WTC11 (cell line): ENCODE measurements at regions not wholly inside any gene's neighbourhood (a gene's known extent, or its start where the extent isn't known, plus 50 kb on each side); places are given as distances from the start of the nearest gene placed in this dataset.

Experiments used
- ATAC-seq: fragments of 200-7000 bp; cut with Tn5 transposase; 2 replicates; pipeline ENCODE4 v1.10.0; 2021; ENCODE audit warnings: mild to moderate bottlenecking, moderate library complexity
- CTCF ChIA-PET: fragments of 300-600 bp; sonication (Branson Sonifier 250); formaldehyde crosslinking; loops from one replicate; lab custom pipeline; 2021; ENCODE audit warnings: antibody characterized with exemption; lab: Charles Lee
- POLR2A ChIA-PET: fragments of 350-600 bp; sonication (Branson Sonifier 250); formaldehyde crosslinking; loops from one replicate; lab custom pipeline; 2021; ENCODE audit warnings: antibody characterized with exemption; lab: Charles Lee
- DNase-seq: peaks from one replicate; pipeline ENCODE4 v3.0.0; 2021; ENCODE audit warnings: low spot score
- H3K27ac Mint-ChIP-seq: 2 replicates; pipeline ENCODE4 v1.8.0; 2021; ENCODE audit warnings: mixed read lengths
- H3K27me3 Mint-ChIP-seq: 2 replicates; pipeline ENCODE4 v1.8.0; 2021; ENCODE audit warnings: low read depth, mild to moderate bottlenecking, moderate library complexity, mixed read lengths
- H3K36me3 Mint-ChIP-seq: 2 replicates; pipeline ENCODE4 v1.8.0; 2021; ENCODE audit warnings: mixed read lengths
- H3K4me1 Mint-ChIP-seq: 2 replicates; pipeline ENCODE4 v1.8.0; 2022; ENCODE audit warnings: mixed read lengths
- H3K4me3 Mint-ChIP-seq: 2 replicates; pipeline ENCODE4 v1.8.0; 2021; ENCODE audit warnings: mild to moderate bottlenecking, moderate library complexity, mixed read lengths
- H3K9me3 Mint-ChIP-seq: 2 replicates; pipeline ENCODE4 v1.8.0; 2021; ENCODE audit warnings: mixed read lengths
- ATF1 ChIP-seq: sonication (generic); formaldehyde crosslinking; IDR thresholded peaks from 2 replicates; pipeline ENCODE4 v1.8.1; 2023; ENCODE audit warnings: mild to moderate bottlenecking, moderate library complexity, missing genetic modification reagents
- CBFB ChIP-seq: sonication (generic); formaldehyde crosslinking; IDR thresholded peaks from 2 replicates; pipeline ENCODE4 v1.8.1; 2022; ENCODE audit warnings: mild to moderate bottlenecking, low read depth, missing genetic modification reagents
- FOXP1 ChIP-seq: sonication (generic); formaldehyde crosslinking; IDR thresholded peaks from 2 replicates; pipeline ENCODE4 v1.8.0; 2022; ENCODE audit warnings: missing genetic modification reagents, mild to moderate bottlenecking, moderate library complexity, borderline replicate concordance
- GRHL2 ChIP-seq: fragments of 250-450 bp; sonication (Bioruptor Pico); IDR thresholded peaks from 2 replicates; pipeline ENCODE4 v1.8.0; 2022; ENCODE audit warnings: mild to moderate bottlenecking, moderate library complexity; ENCODE audit not compliant: insufficient replicate concordance, severe bottlenecking
- MYBL2 ChIP-seq: sonication (generic); formaldehyde crosslinking; IDR thresholded peaks from 2 replicates; pipeline ENCODE4 v1.8.1; 2023; ENCODE audit warnings: mild to moderate bottlenecking, moderate library complexity, missing genetic modification reagents
- NFE2L1 ChIP-seq: sonication (generic); formaldehyde crosslinking; IDR thresholded peaks from 2 replicates; pipeline ENCODE4 v1.8.1; 2023; ENCODE audit warnings: missing genetic modification reagents
- RORB ChIP-seq: fragments of 250-450 bp; sonication (Bioruptor Pico); IDR thresholded peaks from 2 replicates; pipeline ENCODE4 v1.9.0; 2021; ENCODE audit warnings: mild to moderate bottlenecking
- SMAD4 ChIP-seq: sonication (generic); formaldehyde crosslinking; IDR thresholded peaks from 2 replicates; pipeline ENCODE4 v1.8.0; 2022; ENCODE audit warnings: mild to moderate bottlenecking, missing genetic modification reagents
- SOX15 ChIP-seq: fragments of 250-450 bp; sonication (Bioruptor Pico); IDR thresholded peaks from 2 replicates; pipeline ENCODE4 v1.9.0; 2021; ENCODE audit warnings: mild to moderate bottlenecking
- SP1 ChIP-seq: sonication (generic); formaldehyde crosslinking; conservative IDR thresholded peaks from 2 replicates; pipeline ENCODE4 v1.8.1; 2022; ENCODE audit warnings: missing genetic modification reagents
- ZNF317 ChIP-seq: sonication (generic); formaldehyde crosslinking; IDR thresholded peaks from 2 replicates; pipeline ENCODE4 v1.8.1; 2023; ENCODE audit warnings: low read depth, mild to moderate bottlenecking, moderate library complexity, missing genetic modification reagents, borderline replicate concordance
- TF ChIP-seq, protein P1 (sequence below): sonication (generic); formaldehyde crosslinking; IDR thresholded peaks from 2 replicates; pipeline ENCODE4 v1.8.0; 2022; ENCODE audit warnings: missing genetic modification reagents
- TF ChIP-seq, protein P2 (sequence below): sonication (generic); formaldehyde crosslinking; IDR thresholded peaks from 2 replicates; pipeline ENCODE4 v1.8.0; 2022; ENCODE audit warnings: mild to moderate bottlenecking, missing genetic modification reagents
- TF ChIP-seq, protein P3 (sequence below): fragments of 250-450 bp; sonication (Bioruptor Pico); IDR thresholded peaks from 2 replicates; pipeline ENCODE4 v1.8.0; 2021; ENCODE audit warnings: mild to moderate bottlenecking
- TF ChIP-seq, protein P4 (sequence below): sonication (generic); formaldehyde crosslinking; IDR thresholded peaks from 2 replicates; pipeline ENCODE4 v1.8.1; 2022; ENCODE audit warnings: mild to moderate bottlenecking, moderate library complexity, missing genetic modification reagents
- TF ChIP-seq, protein P5 (sequence below): sonication (generic); formaldehyde crosslinking; IDR thresholded peaks from 2 replicates; pipeline ENCODE4 v1.8.1; 2022; ENCODE audit warnings: low read depth, mild to moderate bottlenecking, moderate library complexity, missing genetic modification reagents, borderline replicate concordance
- TF ChIP-seq, protein P6 (sequence below): sonication (generic); formaldehyde crosslinking; IDR thresholded peaks from 2 replicates; pipeline ENCODE4 v1.8.0; 2023; ENCODE audit warnings: mild to moderate bottlenecking, missing genetic modification reagents
- TF ChIP-seq, protein P7 (sequence below): sonication (generic); formaldehyde crosslinking; IDR thresholded peaks from 2 replicates; pipeline ENCODE4 v1.8.0; 2023; ENCODE audit warnings: missing genetic modification reagents, mild to moderate bottlenecking, borderline replicate concordance

DNA sequence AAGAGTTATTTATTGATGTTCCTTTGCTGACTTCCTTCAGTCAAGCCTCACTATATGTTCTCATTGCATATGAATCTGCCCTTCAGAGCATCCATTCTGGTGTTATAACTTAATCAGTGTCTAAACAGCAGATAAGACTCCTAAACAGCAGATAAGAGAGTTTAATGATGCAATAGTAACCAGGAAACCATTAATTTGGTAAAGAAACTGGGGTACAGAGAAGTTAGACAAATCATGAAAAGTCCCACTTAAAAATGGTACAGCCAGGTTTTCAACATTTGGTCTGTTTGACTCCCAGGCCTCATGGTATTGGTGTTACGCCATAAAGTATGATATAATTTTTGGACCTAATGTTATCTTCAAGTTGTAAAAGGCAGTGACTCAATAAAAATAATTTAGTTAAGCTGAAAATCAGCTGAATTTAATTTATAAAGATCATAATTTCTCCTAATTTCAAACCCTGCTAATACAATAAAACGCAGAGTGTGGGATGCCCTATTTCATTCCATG lies 127.4 kb upstream of the DST start (continued):
- TF ChIP-seq, protein P1, sequence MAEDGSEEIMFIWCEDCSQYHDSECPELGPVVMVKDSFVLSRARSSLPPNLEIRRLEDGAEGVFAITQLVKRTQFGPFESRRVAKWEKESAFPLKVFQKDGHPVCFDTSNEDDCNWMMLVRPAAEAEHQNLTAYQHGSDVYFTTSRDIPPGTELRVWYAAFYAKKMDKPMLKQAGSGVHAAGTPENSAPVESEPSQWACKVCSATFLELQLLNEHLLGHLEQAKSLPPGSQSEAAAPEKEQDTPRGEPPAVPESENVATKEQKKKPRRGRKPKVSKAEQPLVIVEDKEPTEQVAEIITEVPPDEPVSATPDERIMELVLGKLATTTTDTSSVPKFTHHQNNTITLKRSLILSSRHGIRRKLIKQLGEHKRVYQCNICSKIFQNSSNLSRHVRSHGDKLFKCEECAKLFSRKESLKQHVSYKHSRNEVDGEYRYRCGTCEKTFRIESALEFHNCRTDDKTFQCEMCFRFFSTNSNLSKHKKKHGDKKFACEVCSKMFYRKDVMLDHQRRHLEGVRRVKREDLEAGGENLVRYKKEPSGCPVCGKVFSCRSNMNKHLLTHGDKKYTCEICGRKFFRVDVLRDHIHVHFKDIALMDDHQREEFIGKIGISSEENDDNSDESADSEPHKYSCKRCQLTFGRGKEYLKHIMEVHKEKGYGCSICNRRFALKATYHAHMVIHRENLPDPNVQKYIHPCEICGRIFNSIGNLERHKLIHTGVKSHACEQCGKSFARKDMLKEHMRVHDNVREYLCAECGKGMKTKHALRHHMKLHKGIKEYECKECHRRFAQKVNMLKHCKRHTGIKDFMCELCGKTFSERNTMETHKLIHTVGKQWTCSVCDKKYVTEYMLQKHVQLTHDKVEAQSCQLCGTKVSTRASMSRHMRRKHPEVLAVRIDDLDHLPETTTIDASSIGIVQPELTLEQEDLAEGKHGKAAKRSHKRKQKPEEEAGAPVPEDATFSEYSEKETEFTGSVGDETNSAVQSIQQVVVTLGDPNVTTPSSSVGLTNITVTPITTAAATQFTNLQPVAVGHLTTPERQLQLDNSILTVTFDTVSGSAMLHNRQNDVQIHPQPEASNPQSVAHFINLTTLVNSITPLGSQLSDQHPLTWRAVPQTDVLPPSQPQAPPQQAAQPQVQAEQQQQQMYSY (CRISPR knock-in tag): no peak

DNA sequence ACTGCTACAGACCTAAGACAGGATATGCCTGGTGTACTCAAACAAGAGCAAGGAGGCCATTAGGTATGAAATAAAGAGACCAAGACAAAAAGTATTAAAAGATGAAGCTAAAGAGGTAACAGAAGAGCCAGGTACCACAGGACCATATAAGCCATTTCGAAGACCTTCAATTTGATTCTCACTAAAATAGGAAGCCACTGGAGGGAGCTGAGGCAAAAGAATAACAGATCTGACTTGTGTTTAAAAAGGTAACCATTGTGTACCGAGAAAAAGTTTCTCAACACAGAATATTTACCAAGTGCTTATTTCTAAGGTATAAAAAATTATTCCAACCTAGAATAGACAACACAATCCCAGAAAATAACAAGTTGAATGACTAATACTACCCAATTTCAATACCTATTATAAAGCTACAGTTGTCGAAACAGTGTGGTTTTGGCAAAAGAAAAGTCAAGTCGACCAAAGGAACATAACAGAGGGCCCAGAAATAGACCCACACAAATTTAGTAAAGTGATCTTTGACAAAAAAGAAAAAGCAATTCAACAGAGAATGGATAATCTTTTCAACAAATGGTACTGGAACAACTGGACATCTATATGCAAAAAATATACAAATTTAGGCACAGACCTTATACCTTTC lies 125.3 kb upstream of the DST start:
- Mint-ChIP-seq H3K27me3 (no peaks in the 10 kb centered on the region), H3K27ac (peak overlapping the region; percentile 62), H3K4me3 (no peak overlapping the region), H3K9me3 (no peaks in the 10 kb centered on the region), H3K4me1 (peaks cover 68% of the 10 kb centered on the region), H3K36me3 (no peaks in the 10 kb centered on the region)
- TF ChIP-seq ZNF317 (CRISPR knock-in tag): no peak
- TF ChIP-seq, protein P2, sequence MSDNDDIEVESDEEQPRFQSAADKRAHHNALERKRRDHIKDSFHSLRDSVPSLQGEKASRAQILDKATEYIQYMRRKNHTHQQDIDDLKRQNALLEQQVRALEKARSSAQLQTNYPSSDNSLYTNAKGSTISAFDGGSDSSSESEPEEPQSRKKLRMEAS: no peak
- no peak for TF ChIP-seq SMAD4 (CRISPR knock-in tag)
- TF ChIP-seq ATF1 (CRISPR knock-in tag): no peak
- TF ChIP-seq GRHL2 (CRISPR knock-in tag): no peak
- no peak for TF ChIP-seq SOX15
- TF ChIP-seq CBFB: no peak
- TF ChIP-seq, protein P3, sequence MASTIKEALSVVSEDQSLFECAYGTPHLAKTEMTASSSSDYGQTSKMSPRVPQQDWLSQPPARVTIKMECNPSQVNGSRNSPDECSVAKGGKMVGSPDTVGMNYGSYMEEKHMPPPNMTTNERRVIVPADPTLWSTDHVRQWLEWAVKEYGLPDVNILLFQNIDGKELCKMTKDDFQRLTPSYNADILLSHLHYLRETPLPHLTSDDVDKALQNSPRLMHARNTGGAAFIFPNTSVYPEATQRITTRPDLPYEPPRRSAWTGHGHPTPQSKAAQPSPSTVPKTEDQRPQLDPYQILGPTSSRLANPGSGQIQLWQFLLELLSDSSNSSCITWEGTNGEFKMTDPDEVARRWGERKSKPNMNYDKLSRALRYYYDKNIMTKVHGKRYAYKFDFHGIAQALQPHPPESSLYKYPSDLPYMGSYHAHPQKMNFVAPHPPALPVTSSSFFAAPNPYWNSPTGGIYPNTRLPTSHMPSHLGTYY (CRISPR knock-in tag): no peak
- TF ChIP-seq MYBL2 (CRISPR knock-in tag): no peak
- TF ChIP-seq SP1: no peak
- TF ChIP-seq NFE2L1 (CRISPR knock-in tag): no peak
- ChIA-PET POLR2A (interaction anchor here (1.3 kb wide), 1 partner anchor 76 kb away, joined by 4 read pairs; no protein-coding TSS in a partner anchor), CTCF (interaction anchor here (0.9 to 2.3 kb wide), 7 partner anchors 10 to 134 kb away, joined by 3 to 10 read pairs (median 5); no protein-coding TSS in a partner anchor)
- DNase-seq (no peak), ATAC-seq (no peak)

DNA sequence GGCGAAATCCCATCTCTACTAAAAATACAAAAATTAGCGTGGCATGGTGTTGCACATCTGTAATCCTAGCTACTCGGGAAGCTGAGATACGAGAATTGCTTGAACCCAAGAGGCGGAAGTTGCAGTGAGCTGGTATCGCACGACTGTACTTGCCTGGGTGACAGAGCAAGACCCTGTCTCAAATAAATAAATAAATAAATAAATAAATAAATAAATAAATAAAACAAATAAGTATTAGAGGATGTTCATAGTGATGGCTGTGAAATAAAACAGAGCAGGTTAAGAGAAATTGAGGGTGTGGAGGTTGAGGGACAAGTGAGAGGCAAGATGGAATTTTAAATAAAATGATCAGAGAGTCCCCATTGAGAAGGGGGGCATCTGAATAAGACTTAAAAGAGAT lies 124.7 kb upstream of the DST start:
- peaks cover 62% of the 10 kb centered on the region for H3K4me1 Mint-ChIP-seq
- DNase-seq: no peak
- H3K9me3 Mint-ChIP-seq: no peaks in the 10 kb centered on the region
- ChIA-PET CTCF (interaction anchor here (0.9 to 2.3 kb wide), 7 partner anchors 9 to 135 kb away, joined by 3 to 10 read pairs (median 5); no protein-coding TSS in a partner anchor), POLR2A (interaction anchor here (1.3 kb wide), 1 partner anchor 76 kb away, joined by 4 read pairs; no protein-coding TSS in a partner anchor)
- H3K27me3 Mint-ChIP-seq: no peaks in the 10 kb centered on the region
- H3K4me3 Mint-ChIP-seq: no peak overlapping the region
- H3K27ac Mint-ChIP-seq: peak overlapping the region; percentile 36
- H3K36me3 Mint-ChIP-seq: no peaks in the 10 kb centered on the region
- no peak for ATAC-seq
- no peak for TF ChIP-seq FOXP1 (CRISPR knock-in tag)
- TF ChIP-seq, protein P4, sequence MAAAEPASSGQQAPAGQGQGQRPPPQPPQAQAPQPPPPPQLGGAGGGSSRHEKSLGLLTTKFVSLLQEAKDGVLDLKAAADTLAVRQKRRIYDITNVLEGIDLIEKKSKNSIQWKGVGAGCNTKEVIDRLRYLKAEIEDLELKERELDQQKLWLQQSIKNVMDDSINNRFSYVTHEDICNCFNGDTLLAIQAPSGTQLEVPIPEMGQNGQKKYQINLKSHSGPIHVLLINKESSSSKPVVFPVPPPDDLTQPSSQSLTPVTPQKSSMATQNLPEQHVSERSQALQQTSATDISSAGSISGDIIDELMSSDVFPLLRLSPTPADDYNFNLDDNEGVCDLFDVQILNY: no peak
- TF ChIP-seq RORB: no peak
- TF ChIP-seq, protein P5, sequence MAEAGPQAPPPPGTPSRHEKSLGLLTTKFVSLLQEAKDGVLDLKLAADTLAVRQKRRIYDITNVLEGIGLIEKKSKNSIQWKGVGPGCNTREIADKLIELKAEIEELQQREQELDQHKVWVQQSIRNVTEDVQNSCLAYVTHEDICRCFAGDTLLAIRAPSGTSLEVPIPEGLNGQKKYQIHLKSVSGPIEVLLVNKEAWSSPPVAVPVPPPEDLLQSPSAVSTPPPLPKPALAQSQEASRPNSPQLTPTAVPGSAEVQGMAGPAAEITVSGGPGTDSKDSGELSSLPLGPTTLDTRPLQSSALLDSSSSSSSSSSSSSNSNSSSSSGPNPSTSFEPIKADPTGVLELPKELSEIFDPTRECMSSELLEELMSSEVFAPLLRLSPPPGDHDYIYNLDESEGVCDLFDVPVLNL (CRISPR knock-in tag): no peak
- TF ChIP-seq, protein P6, sequence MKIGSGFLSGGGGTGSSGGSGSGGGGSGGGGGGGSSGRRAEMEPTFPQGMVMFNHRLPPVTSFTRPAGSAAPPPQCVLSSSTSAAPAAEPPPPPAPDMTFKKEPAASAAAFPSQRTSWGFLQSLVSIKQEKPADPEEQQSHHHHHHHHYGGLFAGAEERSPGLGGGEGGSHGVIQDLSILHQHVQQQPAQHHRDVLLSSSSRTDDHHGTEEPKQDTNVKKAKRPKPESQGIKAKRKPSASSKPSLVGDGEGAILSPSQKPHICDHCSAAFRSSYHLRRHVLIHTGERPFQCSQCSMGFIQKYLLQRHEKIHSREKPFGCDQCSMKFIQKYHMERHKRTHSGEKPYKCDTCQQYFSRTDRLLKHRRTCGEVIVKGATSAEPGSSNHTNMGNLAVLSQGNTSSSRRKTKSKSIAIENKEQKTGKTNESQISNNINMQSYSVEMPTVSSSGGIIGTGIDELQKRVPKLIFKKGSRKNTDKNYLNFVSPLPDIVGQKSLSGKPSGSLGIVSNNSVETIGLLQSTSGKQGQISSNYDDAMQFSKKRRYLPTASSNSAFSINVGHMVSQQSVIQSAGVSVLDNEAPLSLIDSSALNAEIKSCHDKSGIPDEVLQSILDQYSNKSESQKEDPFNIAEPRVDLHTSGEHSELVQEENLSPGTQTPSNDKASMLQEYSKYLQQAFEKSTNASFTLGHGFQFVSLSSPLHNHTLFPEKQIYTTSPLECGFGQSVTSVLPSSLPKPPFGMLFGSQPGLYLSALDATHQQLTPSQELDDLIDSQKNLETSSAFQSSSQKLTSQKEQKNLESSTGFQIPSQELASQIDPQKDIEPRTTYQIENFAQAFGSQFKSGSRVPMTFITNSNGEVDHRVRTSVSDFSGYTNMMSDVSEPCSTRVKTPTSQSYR (CRISPR knock-in tag): no peak
- TF ChIP-seq, protein P7, sequence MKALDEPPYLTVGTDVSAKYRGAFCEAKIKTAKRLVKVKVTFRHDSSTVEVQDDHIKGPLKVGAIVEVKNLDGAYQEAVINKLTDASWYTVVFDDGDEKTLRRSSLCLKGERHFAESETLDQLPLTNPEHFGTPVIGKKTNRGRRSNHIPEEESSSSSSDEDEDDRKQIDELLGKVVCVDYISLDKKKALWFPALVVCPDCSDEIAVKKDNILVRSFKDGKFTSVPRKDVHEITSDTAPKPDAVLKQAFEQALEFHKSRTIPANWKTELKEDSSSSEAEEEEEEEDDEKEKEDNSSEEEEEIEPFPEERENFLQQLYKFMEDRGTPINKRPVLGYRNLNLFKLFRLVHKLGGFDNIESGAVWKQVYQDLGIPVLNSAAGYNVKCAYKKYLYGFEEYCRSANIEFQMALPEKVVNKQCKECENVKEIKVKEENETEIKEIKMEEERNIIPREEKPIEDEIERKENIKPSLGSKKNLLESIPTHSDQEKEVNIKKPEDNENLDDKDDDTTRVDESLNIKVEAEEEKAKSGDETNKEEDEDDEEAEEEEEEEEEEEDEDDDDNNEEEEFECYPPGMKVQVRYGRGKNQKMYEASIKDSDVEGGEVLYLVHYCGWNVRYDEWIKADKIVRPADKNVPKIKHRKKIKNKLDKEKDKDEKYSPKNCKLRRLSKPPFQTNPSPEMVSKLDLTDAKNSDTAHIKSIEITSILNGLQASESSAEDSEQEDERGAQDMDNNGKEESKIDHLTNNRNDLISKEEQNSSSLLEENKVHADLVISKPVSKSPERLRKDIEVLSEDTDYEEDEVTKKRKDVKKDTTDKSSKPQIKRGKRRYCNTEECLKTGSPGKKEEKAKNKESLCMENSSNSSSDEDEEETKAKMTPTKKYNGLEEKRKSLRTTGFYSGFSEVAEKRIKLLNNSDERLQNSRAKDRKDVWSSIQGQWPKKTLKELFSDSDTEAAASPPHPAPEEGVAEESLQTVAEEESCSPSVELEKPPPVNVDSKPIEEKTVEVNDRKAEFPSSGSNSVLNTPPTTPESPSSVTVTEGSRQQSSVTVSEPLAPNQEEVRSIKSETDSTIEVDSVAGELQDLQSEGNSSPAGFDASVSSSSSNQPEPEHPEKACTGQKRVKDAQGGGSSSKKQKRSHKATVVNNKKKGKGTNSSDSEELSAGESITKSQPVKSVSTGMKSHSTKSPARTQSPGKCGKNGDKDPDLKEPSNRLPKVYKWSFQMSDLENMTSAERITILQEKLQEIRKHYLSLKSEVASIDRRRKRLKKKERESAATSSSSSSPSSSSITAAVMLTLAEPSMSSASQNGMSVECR (CRISPR knock-in tag): no peak
